NCI-H1048 (cell line): ENCODE measurements at regions not wholly inside any gene's neighbourhood (a gene's known extent, or its start where the extent isn't known, plus 50 kb on each side); places are given as distances from the start of the nearest gene placed in this dataset.

Experiments
- DNase-seq: peaks from one replicate; lab custom pipeline; 2025; lab: John Stamatoyannopoulos, UW

- DNase-seq: no peak
These were observed 381.4 kb downstream of the ELAVL2 start for GRCh38 chr9:23444658-23445057.

GRCh38 chr9:23447166-23447565, 378.9 kb downstream of the ELAVL2 start:
- DNase-seq: no peak

- no peak for DNase-seq
These were observed 378.1 kb downstream of the ELAVL2 start for GRCh38 chr9:23447944-23448343.

GRCh38 chr9:23451802-23452418, 374.1 kb downstream of the ELAVL2 start:
- DNase-seq: no peak

- DNase-seq: no peak
These were observed 361.8 kb downstream of the ELAVL2 start for GRCh38 chr9:23464275-23464674.

- DNase-seq: no peak
These were observed 358.8 kb downstream of the ELAVL2 start for GRCh38 chr9:23467276-23467675.

- DNase-seq: no peak
These were observed 348.1 kb downstream of the ELAVL2 start for GRCh38 chr9:23477908-23478307.

GRCh38 chr9:23483566-23483965, 342.5 kb downstream of the ELAVL2 start:
- DNase-seq: no peak

GRCh38 chr9:23492126-23493002, 333.7 kb downstream of the ELAVL2 start:
- peak; percentile 7 for DNase-seq

- DNase-seq: no peak
These were observed 332.8 kb downstream of the ELAVL2 start for GRCh38 chr9:23493219-23493618.

- no peak for DNase-seq
These were observed 329.4 kb downstream of the ELAVL2 start for GRCh38 chr9:23496489-23497136.

GRCh38 chr9:23497137-23497504, 328.9 kb downstream of the ELAVL2 start:
- no peak for DNase-seq

- no peak for DNase-seq
These were observed 324.0 kb downstream of the ELAVL2 start for GRCh38 chr9:23502004-23502403.

GRCh38 chr9:23522952-23523351, 303.1 kb downstream of the ELAVL2 start:
- no peak for DNase-seq

- DNase-seq: no peak
These were observed 301.4 kb downstream of the ELAVL2 start for GRCh38 chr9:23524607-23525155.

- no peak for DNase-seq
These were observed 299.2 kb downstream of the ELAVL2 start for GRCh38 chr9:23526806-23527205.

GRCh38 chr9:23532282-23532681, 293.8 kb downstream of the ELAVL2 start:
- no peak for DNase-seq

GRCh38 chr9:23537192-23538066, 288.6 kb downstream of the ELAVL2 start:
- DNase-seq: peak; percentile 68

GRCh38 chr9:23538067-23538402, 288.0 kb downstream of the ELAVL2 start:
- DNase-seq: no peak

- no peak for DNase-seq
These were observed 287.5 kb downstream of the ELAVL2 start for GRCh38 chr9:23538461-23539003.

- DNase-seq: no peak
These were observed 286.7 kb downstream of the ELAVL2 start for GRCh38 chr9:23539311-23539710.

GRCh38 chr9:23541976-23542375, 284.1 kb downstream of the ELAVL2 start:
- no peak for DNase-seq
